IgD-negative memory B cell (primary cell): ENCODE measurements at regions not wholly inside any gene's neighbourhood (a gene's known extent, or its start where the extent isn't known, plus 50 kb on each side); places are given as distances from the start of the nearest gene placed in this dataset.
"Not testable (repeated sequence)": the region's sequence is repeated elsewhere in the genome, so short reads cannot be mapped to it uniquely, and the experiment has no call there.

Source experiments
- H3K27ac Mint-ChIP-seq, 3 donors: one replicate each; pipeline ENCODE4 v1.8.0; 2020 to 2022; ENCODE audit warnings: mild to moderate bottlenecking in 3 of 3, mixed read lengths in 3 of 3, moderate library complexity in 1 of 3
- H3K27me3 Mint-ChIP-seq: one replicate; pipeline ENCODE4 v1.8.0; 2021; ENCODE audit warnings: mixed read lengths
- H3K36me3 Mint-ChIP-seq: one replicate; pipeline ENCODE4 v1.8.0; 2020; ENCODE audit warnings: mild to moderate bottlenecking, mixed read lengths
- H3K4me1 Mint-ChIP-seq, 3 donors: one replicate each; pipeline ENCODE4 v1.8.0; 2020 to 2022; ENCODE audit warnings: mixed read lengths in 3 of 3, mild to moderate bottlenecking in 1 of 3
- H3K4me3 Mint-ChIP-seq, 4 donors: one replicate each; pipeline ENCODE4 v1.8.0; 2020 to 2022; ENCODE audit warnings: mild to moderate bottlenecking in 4 of 4, mixed read lengths in 4 of 4, moderate library complexity in 3 of 4
- H3K9me3 Mint-ChIP-seq, 3 donors: one replicate each; pipeline ENCODE4 v1.8.0; 2020 to 2021; ENCODE audit warnings: mixed read lengths in 3 of 3, mild to moderate bottlenecking in 1 of 3

DNA sequence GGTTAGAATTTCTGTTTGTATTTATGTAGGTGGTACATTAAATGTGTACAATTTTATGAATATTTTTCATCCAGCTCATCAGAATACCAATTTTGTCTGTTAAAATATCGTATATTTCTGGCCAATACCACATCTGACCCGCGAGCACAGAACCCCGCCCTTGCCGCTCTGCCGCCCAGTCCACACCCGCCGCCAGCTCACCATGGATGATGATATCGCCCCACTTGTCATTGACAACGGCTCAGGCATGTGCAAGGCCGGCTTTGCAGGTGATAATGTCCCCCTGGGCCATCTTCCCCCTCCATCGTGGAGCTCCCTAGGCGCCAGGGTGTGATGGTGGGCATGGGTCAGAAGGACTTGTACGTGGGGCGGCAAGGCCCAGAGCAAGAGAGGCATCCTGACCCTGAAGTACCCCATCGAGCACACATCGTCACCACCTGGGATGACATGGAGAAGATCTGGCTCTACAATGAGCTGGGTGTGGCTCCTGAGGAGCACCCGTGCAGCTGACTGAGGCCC lies 153.2 kb downstream of the CAVIN4 start:
- Mint-ChIP-seq H3K27ac (no peak overlapping the region), H3K36me3 (no peaks in the 10 kb centered on the region), H3K27me3 (no peaks in the 10 kb centered on the region), H3K4me3 (no peak overlapping the region), H3K9me3 (peaks cover 2 to 6% (median 5%) of the 10 kb centered on the region in 3 donors), H3K4me1 (no peaks in the 10 kb centered on the region)

DNA sequence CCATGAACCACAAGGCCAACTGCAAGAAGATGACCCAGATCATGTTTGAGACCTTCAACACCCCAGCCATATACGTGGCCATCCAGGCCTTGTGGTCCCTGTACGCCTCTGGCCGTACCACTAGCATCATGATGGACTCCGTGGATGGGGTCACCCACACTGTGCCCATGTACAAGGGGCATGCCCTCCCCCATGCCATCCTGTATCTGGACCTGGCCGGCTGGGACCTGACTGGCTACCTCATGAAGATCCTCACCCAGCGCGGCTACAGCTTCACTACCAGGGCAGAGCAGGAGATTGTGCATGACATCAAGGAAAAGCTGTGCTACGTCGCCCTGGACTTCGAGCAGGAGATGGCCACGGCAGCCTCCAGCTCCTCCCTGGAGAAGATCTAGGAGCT lies 153.7 kb downstream of the CAVIN4 start:
- Mint-ChIP-seq H3K27me3 (no peaks in the 10 kb centered on the region), H3K9me3 (peaks cover 2 to 8% (median 8%) of the 10 kb centered on the region in 3 donors), H3K4me3 (no peak overlapping the region), H3K4me1 (no peaks in the 10 kb centered on the region), H3K27ac (no peak overlapping the region), H3K36me3 (no peaks in the 10 kb centered on the region)

GRCh38 chr9:100739208-100739607 lies 161.3 kb downstream of the CAVIN4 start:
- no peaks in the 10 kb centered on the region for H3K27me3 Mint-ChIP-seq
- H3K27ac Mint-ChIP-seq: no peak overlapping the region
- H3K4me1 Mint-ChIP-seq: no peaks in the 10 kb centered on the region
- peaks cover 4 to 26% (median 14%) of the 10 kb centered on the region in 3 donors for H3K9me3 Mint-ChIP-seq
- H3K4me3 Mint-ChIP-seq: no peak overlapping the region
- H3K36me3 Mint-ChIP-seq: peaks cover 1% of the 10 kb centered on the region

DNA sequence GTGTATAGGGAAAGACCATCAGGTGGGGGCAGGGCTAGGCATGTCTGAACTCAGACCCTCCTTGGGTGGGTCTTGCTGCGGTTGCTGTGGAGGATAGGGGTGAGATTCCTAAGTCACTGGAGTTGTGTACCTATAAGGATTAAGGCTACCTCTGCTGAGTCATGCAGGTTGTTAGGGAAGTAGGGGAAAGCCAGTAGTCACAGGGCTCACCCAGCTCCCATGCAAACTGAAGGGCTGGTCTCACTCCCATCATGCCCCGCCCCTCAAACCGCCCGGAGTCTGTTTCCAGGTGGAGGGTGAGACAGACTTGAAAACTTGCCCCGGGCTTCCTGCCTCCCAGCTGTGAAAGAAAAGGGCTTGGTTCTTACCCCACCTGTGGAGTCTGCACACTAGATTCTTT lies 161.8 kb downstream of the CAVIN4 start:
- H3K9me3 Mint-ChIP-seq: peaks cover 4 to 22% (median 12%) of the 10 kb centered on the region in 3 donors
- H3K27me3 Mint-ChIP-seq: no peaks in the 10 kb centered on the region
- no peaks in the 10 kb centered on the region for H3K4me1 Mint-ChIP-seq
- H3K27ac Mint-ChIP-seq: no peak overlapping the region
- no peak overlapping the region for H3K4me3 Mint-ChIP-seq
- H3K36me3 Mint-ChIP-seq: peaks cover 1% of the 10 kb centered on the region

DNA sequence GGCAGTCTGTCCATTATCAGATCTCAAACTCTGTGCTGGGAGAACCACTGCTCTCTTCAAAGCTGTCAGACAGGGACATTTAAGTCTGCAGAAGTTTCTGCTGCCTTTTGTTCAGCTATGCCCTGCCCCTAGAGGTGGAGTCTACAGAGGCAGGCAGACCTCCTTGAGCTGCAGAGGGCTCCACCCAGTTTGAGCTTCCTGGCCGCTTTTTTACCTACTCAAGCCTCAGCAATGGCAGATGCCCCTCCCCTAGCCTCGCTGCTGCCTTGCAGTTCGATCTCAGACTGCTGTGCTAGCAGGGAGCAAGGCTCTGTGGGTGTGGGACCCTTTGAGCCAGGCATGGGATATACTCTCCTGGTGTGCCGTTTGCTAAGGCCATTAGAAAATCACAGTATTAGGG lies 171.1 kb downstream of the CAVIN4 start:
- H3K4me3 Mint-ChIP-seq, H3K36me3 Mint-ChIP-seq, H3K4me1 Mint-ChIP-seq, H3K27ac Mint-ChIP-seq, H3K27me3 Mint-ChIP-seq: not testable (repeated sequence)
- H3K9me3 Mint-ChIP-seq: peaks cover 2 to 19% (median 8%) of the 10 kb centered on the region in 3 donors

DNA sequence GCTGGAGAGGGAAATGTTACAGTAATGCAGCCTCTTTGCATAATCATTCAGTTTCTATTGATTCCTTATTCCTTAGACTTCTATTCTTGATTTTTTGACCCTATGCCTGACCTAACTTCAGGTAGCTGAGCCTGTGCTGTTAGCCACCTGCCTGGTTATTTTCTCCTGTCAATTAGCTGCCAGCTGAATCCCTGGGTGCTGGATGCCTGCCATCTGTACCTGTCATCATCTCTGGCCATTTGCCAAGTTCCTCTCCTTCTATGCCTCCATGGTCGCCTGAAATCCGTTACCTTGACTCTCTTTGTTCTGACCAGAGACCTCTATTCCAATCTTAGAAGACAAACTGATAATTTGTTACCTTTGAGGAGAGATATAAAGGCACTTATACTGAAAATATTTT lies 178.3 kb downstream of the CAVIN4 start:
- no peaks in the 10 kb centered on the region for H3K4me1 Mint-ChIP-seq
- H3K4me3 Mint-ChIP-seq: no peak overlapping the region
- H3K27ac Mint-ChIP-seq: no peak overlapping the region
- peaks cover 1 to 6% (median 4%) of the 10 kb centered on the region in 3 donors for H3K9me3 Mint-ChIP-seq
- H3K36me3 Mint-ChIP-seq: no peaks in the 10 kb centered on the region
- H3K27me3 Mint-ChIP-seq: no peaks in the 10 kb centered on the region

DNA sequence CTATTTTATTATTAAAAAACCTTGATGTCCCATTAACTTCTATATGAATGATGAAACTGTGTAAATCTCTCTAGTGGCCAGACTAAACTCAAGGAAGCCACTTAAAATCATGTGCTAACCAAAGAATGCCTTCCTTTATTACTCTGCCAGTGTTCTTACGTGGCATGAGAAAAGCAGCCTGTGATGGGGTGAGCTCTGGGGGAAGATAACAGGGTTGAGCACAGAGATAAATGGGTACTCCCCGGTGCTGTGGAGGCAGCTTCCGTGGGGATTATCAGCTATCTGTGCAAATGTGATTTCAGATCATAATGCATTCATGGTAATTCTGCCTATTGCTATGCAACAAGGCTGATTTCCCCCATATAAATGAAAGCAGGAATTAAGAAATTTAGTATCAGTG lies 181.3 kb downstream of the CAVIN4 start:
- no peaks in the 10 kb centered on the region for H3K4me1 Mint-ChIP-seq

DNA sequence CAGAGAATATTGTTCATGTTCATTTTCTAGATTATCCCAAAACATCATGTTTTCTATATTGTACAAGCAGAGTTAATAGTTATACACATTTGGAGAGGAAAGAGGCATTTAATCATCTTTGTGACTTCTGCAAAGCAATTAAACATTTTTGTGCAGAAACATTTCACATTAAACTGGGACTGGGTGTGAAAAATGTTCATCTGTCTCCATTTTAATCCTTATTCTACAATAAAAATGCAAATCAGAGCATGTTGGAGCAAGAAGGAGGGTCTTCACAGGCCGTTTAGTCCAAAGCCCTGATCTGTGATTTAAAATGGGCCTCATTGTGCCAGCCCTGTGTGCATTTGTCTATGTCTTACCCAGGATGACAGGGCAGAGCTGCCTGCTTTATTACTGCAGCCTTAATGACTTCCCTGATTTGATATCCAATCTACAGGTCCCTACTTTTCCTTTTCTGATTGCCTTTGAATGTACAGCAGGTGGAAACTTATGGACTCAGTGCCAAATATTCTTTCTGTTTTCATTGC lies 183.5 kb downstream of the CAVIN4 start:
- Mint-ChIP-seq H3K27ac (no peak overlapping the region), H3K9me3 (no peaks in the 10 kb centered on the region), H3K27me3 (no peaks in the 10 kb centered on the region), H3K4me3 (no peak overlapping the region), H3K4me1 (no peaks in the 10 kb centered on the region), H3K36me3 (no peaks in the 10 kb centered on the region)

More for the DNA sequence above, 181.3 kb downstream of the CAVIN4 start:
- Mint-ChIP-seq H3K4me3 (no peak overlapping the region), H3K27me3 (no peaks in the 10 kb centered on the region), H3K36me3 (no peaks in the 10 kb centered on the region), H3K27ac (no peak overlapping the region), H3K9me3 (peaks cover 0 to 2% (median 0%) of the 10 kb centered on the region in 3 donors)

- no peaks in the 10 kb centered on the region for H3K36me3 Mint-ChIP-seq
- H3K4me1 Mint-ChIP-seq: no peaks in the 10 kb centered on the region
- H3K27ac Mint-ChIP-seq: no peak overlapping the region
- H3K9me3 Mint-ChIP-seq: peaks cover 0 to 2% (median 0%) of the 10 kb centered on the region in 3 donors
- no peaks in the 10 kb centered on the region for H3K27me3 Mint-ChIP-seq
- no peak overlapping the region for H3K4me3 Mint-ChIP-seq
Measured at GRCh38 chr9:100774326-100774725, 196.4 kb downstream of the CAVIN4 start.

DNA sequence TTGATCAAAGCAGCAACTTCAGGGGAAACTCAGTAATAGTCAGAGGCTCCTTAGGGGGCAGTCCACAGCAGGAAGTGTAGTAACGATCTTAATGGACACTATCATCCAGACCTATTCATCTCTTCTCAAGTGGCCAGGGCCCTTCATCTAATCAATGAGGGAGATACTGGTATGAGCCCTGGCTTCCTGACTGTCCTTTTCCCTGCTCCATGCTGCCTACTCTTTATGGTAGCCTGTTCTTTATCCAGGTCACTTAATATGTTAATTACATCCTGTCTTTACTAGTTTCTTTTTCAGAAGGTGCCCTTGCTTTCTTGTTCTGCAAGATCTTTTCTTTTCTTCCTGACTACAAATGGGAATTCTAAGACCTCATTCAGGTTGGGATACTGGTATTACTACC lies 197.1 kb downstream of the CAVIN4 start:
- Mint-ChIP-seq H3K9me3 (peaks cover 0 to 2% (median 0%) of the 10 kb centered on the region in 3 donors), H3K4me1 (no peaks in the 10 kb centered on the region), H3K36me3 (no peaks in the 10 kb centered on the region), H3K27ac (no peak overlapping the region), H3K27me3 (no peaks in the 10 kb centered on the region), H3K4me3 (no peak overlapping the region)

DNA sequence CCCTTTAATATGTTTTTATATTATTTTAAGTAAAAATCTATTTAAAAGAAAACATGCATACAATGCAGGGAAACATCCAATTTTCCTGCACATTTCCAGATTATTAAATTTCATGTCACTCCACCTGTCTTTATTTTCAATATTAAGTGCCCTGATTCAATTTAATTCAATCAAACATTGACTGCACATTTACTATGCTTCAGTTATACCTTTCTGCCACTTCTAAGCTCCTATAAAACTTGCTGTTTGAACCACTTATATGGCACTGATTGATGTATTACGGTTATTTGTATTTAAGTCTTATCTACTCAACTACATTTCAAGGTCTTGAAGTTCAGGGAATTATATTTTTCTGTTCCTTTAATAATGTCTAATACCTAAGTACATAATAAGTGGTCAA lies 198.0 kb downstream of the CAVIN4 start:
- Mint-ChIP-seq H3K4me1 (no peaks in the 10 kb centered on the region), H3K4me3 (no peak overlapping the region), H3K9me3 (peaks cover 0 to 2% (median 0%) of the 10 kb centered on the region in 3 donors), H3K27ac (no peak overlapping the region), H3K36me3 (no peaks in the 10 kb centered on the region), H3K27me3 (no peaks in the 10 kb centered on the region)

- H3K27me3 Mint-ChIP-seq: no peaks in the 10 kb centered on the region
- no peak overlapping the region for H3K4me3 Mint-ChIP-seq
- H3K36me3 Mint-ChIP-seq: peaks cover 2% of the 10 kb centered on the region
- peaks cover 0 to 2% (median 1%) of the 10 kb centered on the region in 3 donors for H3K9me3 Mint-ChIP-seq
- H3K27ac Mint-ChIP-seq: no peak overlapping the region
- no peaks in the 10 kb centered on the region for H3K4me1 Mint-ChIP-seq
Measured at GRCh38 chr9:100784755-100785154, 206.9 kb downstream of the CAVIN4 start.

DNA sequence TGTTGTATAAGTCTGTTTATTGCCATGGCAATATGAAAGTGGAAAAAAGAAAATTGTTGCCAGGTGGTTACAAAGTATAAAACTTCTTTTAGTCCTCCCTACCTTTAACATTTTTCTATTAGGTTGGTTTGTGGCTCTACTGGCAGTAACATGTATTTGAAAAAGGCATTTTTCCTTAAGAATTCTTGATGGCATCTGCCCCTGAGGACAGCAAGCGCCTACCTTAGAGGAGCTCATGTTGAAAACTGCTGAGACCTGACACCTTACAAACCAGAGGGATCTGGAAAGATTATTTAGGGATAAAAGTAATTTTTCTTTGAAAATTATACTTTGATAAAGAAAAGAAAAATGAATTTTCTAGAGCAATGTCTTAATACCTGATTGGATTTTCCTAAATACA lies 208.1 kb downstream of the CAVIN4 start:
- Mint-ChIP-seq H3K27ac (no peak overlapping the region), H3K4me1 (no peaks in the 10 kb centered on the region), H3K9me3 (peaks cover 0 to 2% (median 1%) of the 10 kb centered on the region in 3 donors), H3K36me3 (peaks cover 2% of the 10 kb centered on the region), H3K4me3 (no peak overlapping the region), H3K27me3 (no peaks in the 10 kb centered on the region)

- H3K4me3 Mint-ChIP-seq: no peak overlapping the region
- peaks cover 0 to 1% (median 0%) of the 10 kb centered on the region in 3 donors for H3K9me3 Mint-ChIP-seq
- no peaks in the 10 kb centered on the region for H3K4me1 Mint-ChIP-seq
- H3K27ac Mint-ChIP-seq: no peak overlapping the region
- no peaks in the 10 kb centered on the region for H3K36me3 Mint-ChIP-seq
- H3K27me3 Mint-ChIP-seq: no peaks in the 10 kb centered on the region
Measured at GRCh38 chr9:100794738-100795269, 216.9 kb downstream of the CAVIN4 start.

GRCh38 chr9:100803956-100804355 lies 224.6 kb upstream of the PLPPR1 start:
- Mint-ChIP-seq H3K4me1 (no peaks in the 10 kb centered on the region), H3K27ac (no peak overlapping the region), H3K4me3 (no peak overlapping the region), H3K27me3 (no peaks in the 10 kb centered on the region), H3K36me3 (no peaks in the 10 kb centered on the region), H3K9me3 (peaks cover 3 to 5% (median 3%) of the 10 kb centered on the region in 3 donors)

- H3K9me3 Mint-ChIP-seq: peaks cover 0 to 9% (median 1%) of the 10 kb centered on the region in 3 donors
- no peak overlapping the region for H3K4me3 Mint-ChIP-seq
Measured at GRCh38 chr9:100811643-100812042, 216.9 kb upstream of the PLPPR1 start.

More at GRCh38 chr9:100811643-100812042, 216.9 kb upstream of the PLPPR1 start:
- Mint-ChIP-seq H3K4me1 (no peaks in the 10 kb centered on the region), H3K27me3 (peaks cover 2% of the 10 kb centered on the region), H3K36me3 (no peaks in the 10 kb centered on the region), H3K27ac (no peak overlapping the region)
